Fibroblast of villous mesenchyme (primary cell): ENCODE measurements at regions not wholly inside any gene's neighbourhood (a gene's known extent, or its start where the extent isn't known, plus 50 kb on each side); places are given as distances from the start of the nearest gene placed in this dataset.
"Not testable (repeated sequence)": the region's sequence is repeated elsewhere in the genome, so short reads cannot be mapped to it uniquely, and the experiment has no call there.

Source experiments
- DNase-seq: peaks from one replicate; pipeline ENCODE4 v3.0.0-alpha.2; 2010; ENCODE audit warnings: low read depth
- H3K4me3 ChIP-seq: 2 replicates; pipeline ENCODE4 v1.5.1; 2011; ENCODE audit warnings: low read depth, mild to moderate bottlenecking, low read length
- CTCF ChIP-seq: IDR thresholded peaks from 2 replicates; pipeline ENCODE4 v1.5.1; 2012; ENCODE audit warnings: low read depth, mild to moderate bottlenecking, low read length; ENCODE audit not compliant: insufficient read depth

- no peak for DNase-seq
- TF ChIP-seq CTCF, result no peak
- no peak overlapping the region for H3K4me3 ChIP-seq
These were observed 97.9 kb downstream of the ID4 start for GRCh38 chr6:19934996-19935591.

- H3K4me3 ChIP-seq, DNase-seq: not testable (repeated sequence)
These were observed 102.2 kb downstream of the ID4 start for GRCh38 chr6:19939321-19939720.

- H3K4me3 ChIP-seq, DNase-seq: not testable (repeated sequence)
These were observed 102.8 kb downstream of the ID4 start for GRCh38 chr6:19939926-19940325.

GRCh38 chr6:19943042-19943441, 105.9 kb downstream of the ID4 start:
- no peak overlapping the region for H3K4me3 ChIP-seq
- TF ChIP-seq CTCF, result no peak

GRCh38 chr6:19945843-19946358, 108.7 kb downstream of the ID4 start:
- no peak for DNase-seq
- no peak for TF ChIP-seq CTCF

More at GRCh38 chr6:19943042-19943441, 105.9 kb downstream of the ID4 start:
- no peak for DNase-seq

GRCh38 chr6:19949155-19949554, 112.0 kb downstream of the ID4 start:
- no peak for TF ChIP-seq CTCF
- H3K4me3 ChIP-seq, result no peak overlapping the region
- DNase-seq, result no peak

More at GRCh38 chr6:19945843-19946358, 108.7 kb downstream of the ID4 start:
- no peak overlapping the region for H3K4me3 ChIP-seq

- DNase-seq, result no peak
- no peak overlapping the region for H3K4me3 ChIP-seq
- TF ChIP-seq CTCF, result no peak
These were observed 126.9 kb downstream of the ID4 start for GRCh38 chr6:19964115-19964514.

- H3K4me3 ChIP-seq, result no peak overlapping the region
- DNase-seq, result no peak
- TF ChIP-seq CTCF, result no peak
These were observed 131.0 kb downstream of the ID4 start for GRCh38 chr6:19968201-19968600.
